ENCODE measurements at regions not wholly inside any gene's neighbourhood (a gene's known extent, or its start where the extent isn't known, plus 50 kb on each side); places are given as distances from the start of the nearest gene placed in this dataset.
"Not testable (repeated sequence)": the region's sequence is repeated elsewhere in the genome, so short reads cannot be mapped to it uniquely, and the experiment has no call there.

DNA sequence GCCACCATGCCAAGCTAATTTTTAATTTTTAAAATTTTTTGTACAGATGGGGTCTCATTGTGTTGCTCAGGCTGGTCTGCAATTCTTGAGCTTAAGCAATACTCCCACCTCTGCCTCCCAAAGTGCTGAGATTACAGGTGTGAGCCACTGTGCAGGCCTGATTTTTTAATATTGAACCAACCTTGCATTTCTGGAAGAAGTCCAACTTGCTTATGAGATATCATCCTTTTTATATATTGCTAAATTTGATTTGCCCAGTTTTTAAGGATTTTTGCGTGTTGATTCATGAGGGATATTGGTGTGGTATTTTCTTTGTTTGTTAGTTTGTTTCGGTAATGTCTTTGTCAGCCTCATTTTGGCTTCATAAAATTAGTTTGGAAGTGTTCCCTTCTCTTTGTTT, 196.4 kb downstream of the SEC14L1 start:
- Histone ChIP-seq H3K4me3 (ENCODE audit: low read length) (no peak overlapping the region), H4K20me1 (ENCODE audit: control insufficient read depth, insufficient read depth, low read depth, low read length) (no peaks in the 10 kb centered on the region), H3K9me3 (ENCODE audit: control insufficient read depth, insufficient read depth, low read length) (peaks cover 3% of the 10 kb centered on the region; the same call in 1 of the 2 replicates), H3F3A (ENCODE audit: control insufficient read depth, insufficient read depth) (peaks cover 18% of the 10 kb centered on the region), H3K27me3 (ENCODE audit: control insufficient read depth, low read length) (no peaks in the 10 kb centered on the region), H3K27ac (ENCODE audit: low read depth, low read length) (no peak overlapping the region), H3K9me2 (replicated peaks; ENCODE audit: control insufficient read depth, low read length) (no peaks in the 10 kb centered on the region), H3K79me2 (ENCODE audit: control insufficient read depth, low read length) (peaks cover 10% of the 10 kb centered on the region), H3K4me2 (ENCODE audit: low read length) (no peak overlapping the region), H3K36me3 (ENCODE audit: control insufficient read depth, low read length) (peaks cover 7% of the 10 kb centered on the region), H3K4me1 (ENCODE audit: control insufficient read depth, low read length) (peaks cover 35% of the 10 kb centered on the region)
- TF ChIP-seq EZH2phosphoT487 (IDR thresholded peaks at IDR 0.05; ENCODE audit: borderline replicate concordance, low read length) = no peak
- TF ChIP-seq CTCF (IDR thresholded peaks at IDR 0.05; ENCODE audit: low read depth, low read length, poor library complexity, severe bottlenecking) = no peak

- Histone ChIP-seq H3F3A (ENCODE audit: control insufficient read depth, insufficient read depth) (no peaks in the 10 kb centered on the region), H4K20me1 (ENCODE audit: control insufficient read depth, insufficient read depth, low read depth, low read length) (no peaks in the 10 kb centered on the region), H3K9me2 (replicated peaks; ENCODE audit: control insufficient read depth, low read length) (no peaks in the 10 kb centered on the region), H3K36me3 (ENCODE audit: control insufficient read depth, low read length) (peaks cover 3% of the 10 kb centered on the region; the same call in 1 of the 2 replicates), H3K4me2 (ENCODE audit: low read length) (peak overlapping the region; percentile 33; the same call in 1 of the 2 replicates), H3K4me3 (ENCODE audit: low read length) (no peak overlapping the region), H3K79me2 (ENCODE audit: control insufficient read depth, low read length) (peaks cover 8% of the 10 kb centered on the region), H3K9me3 (ENCODE audit: control insufficient read depth, insufficient read depth, low read length) (peaks cover 3% of the 10 kb centered on the region; the same call in 1 of the 2 replicates), H3K27me3 (ENCODE audit: control insufficient read depth, low read length) (no peaks in the 10 kb centered on the region), H3K27ac (ENCODE audit: low read depth, low read length) (no peak overlapping the region), H3K4me1 (ENCODE audit: control insufficient read depth, low read length) (peaks cover 35% of the 10 kb centered on the region)
- TF ChIP-seq CTCF (IDR thresholded peaks at IDR 0.05; ENCODE audit: low read depth, low read length, poor library complexity, severe bottlenecking) = no peak
- TF ChIP-seq EZH2phosphoT487 (IDR thresholded peaks at IDR 0.05; ENCODE audit: borderline replicate concordance, low read length) = no peak
Observed at GRCh38 chr17:77341069-77341541, 200.3 kb downstream of the SEC14L1 start.

GRCh38 chr17:77342656-77342990, 201.9 kb downstream of the SEC14L1 start:
- H3K9me2 ChIP-seq (replicated peaks; ENCODE audit: control insufficient read depth, low read length); H3K36me3 ChIP-seq (ENCODE audit: control insufficient read depth, low read length); H3K27me3 ChIP-seq (ENCODE audit: control insufficient read depth, low read length); H3K9me3 ChIP-seq (ENCODE audit: control insufficient read depth, insufficient read depth, low read length); H4K20me1 ChIP-seq (ENCODE audit: control insufficient read depth, insufficient read depth, low read depth, low read length); H3F3A ChIP-seq (ENCODE audit: control insufficient read depth, insufficient read depth): not testable (repeated sequence)
- Histone ChIP-seq H3K4me3 (ENCODE audit: low read length) (peak overlapping the region; percentile 55), H3K4me2 (ENCODE audit: low read length) (peak overlapping the region; percentile 67), H3K27ac (ENCODE audit: low read depth, low read length) (peak overlapping the region; percentile 43), H3K4me1 (ENCODE audit: control insufficient read depth, low read length) (peaks cover 35% of the 10 kb centered on the region), H3K79me2 (ENCODE audit: control insufficient read depth, low read length) (peaks cover 12% of the 10 kb centered on the region)

DNA sequence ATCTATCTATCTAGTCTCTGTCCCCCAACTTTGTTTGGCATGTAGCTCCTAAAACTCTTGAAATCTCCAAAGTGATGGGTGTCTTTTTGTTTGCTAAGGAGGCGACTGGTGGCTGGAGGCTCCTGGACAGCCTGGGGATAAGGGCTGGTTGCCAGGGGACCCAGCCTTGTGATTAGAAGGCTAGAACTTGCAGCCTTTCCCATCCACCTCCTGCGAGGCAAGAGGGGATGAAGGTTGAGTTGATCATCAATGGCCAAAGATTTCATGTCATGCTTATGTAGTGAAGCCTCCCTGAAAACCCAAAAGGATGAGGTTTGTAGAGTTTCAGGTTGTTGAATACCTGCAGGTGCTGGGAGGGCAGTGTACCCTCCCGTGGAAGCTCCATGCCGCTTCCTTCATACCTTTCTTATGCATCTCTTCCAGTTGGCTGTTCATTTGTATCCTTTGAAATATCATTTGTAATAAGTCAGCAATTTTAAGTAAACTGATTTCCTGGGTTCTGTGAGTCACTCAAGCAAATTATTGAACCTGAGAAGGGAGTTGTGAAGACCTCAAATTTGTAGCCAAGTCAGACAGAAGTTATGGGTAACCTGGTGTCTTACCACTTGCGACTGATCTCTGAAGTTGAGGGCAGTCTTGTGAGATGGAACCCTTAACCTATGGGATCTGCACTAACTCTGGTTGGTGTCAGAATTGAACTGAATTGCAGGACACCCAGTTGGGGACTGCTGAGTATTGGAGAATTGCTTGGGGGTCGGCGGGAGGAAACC, 202.4 kb downstream of the SEC14L1 start:
- H3K4me1 ChIP-seq (ENCODE audit: control insufficient read depth, low read length) = peaks cover 35% of the 10 kb centered on the region
- peaks cover 12% of the 10 kb centered on the region for H3K79me2 ChIP-seq (ENCODE audit: control insufficient read depth, low read length)

More for the DNA sequence above, 202.4 kb downstream of the SEC14L1 start:
- no peaks in the 10 kb centered on the region for H3K27me3 ChIP-seq (ENCODE audit: control insufficient read depth, low read length)
- H3K4me2 ChIP-seq (ENCODE audit: low read length) = peak overlapping the region; percentile 67
- no peak for TF ChIP-seq EZH2phosphoT487 (IDR thresholded peaks at IDR 0.05; ENCODE audit: borderline replicate concordance, low read length)
- no peak for TF ChIP-seq CTCF (IDR thresholded peaks at IDR 0.05; ENCODE audit: low read depth, low read length, poor library complexity, severe bottlenecking)
- no peaks in the 10 kb centered on the region for H3K36me3 ChIP-seq (ENCODE audit: control insufficient read depth, low read length)
- H3K27ac ChIP-seq (ENCODE audit: low read depth, low read length) = no peak overlapping the region
- H3K4me3 ChIP-seq (ENCODE audit: low read length) = no peak overlapping the region
- no peaks in the 10 kb centered on the region for H3F3A ChIP-seq (ENCODE audit: control insufficient read depth, insufficient read depth)
- no peaks in the 10 kb centered on the region for H3K9me2 ChIP-seq (replicated peaks; ENCODE audit: control insufficient read depth, low read length)
- H3K9me3 ChIP-seq (ENCODE audit: control insufficient read depth, insufficient read depth, low read length) = no peaks in the 10 kb centered on the region
- no peaks in the 10 kb centered on the region for H4K20me1 ChIP-seq (ENCODE audit: control insufficient read depth, insufficient read depth, low read depth, low read length)
